ENCODE measurements at regions not wholly inside any gene's neighbourhood (a gene's known extent, or its start where the extent isn't known, plus 50 kb on each side); places are given as distances from the start of the nearest gene placed in this dataset.

DNA sequence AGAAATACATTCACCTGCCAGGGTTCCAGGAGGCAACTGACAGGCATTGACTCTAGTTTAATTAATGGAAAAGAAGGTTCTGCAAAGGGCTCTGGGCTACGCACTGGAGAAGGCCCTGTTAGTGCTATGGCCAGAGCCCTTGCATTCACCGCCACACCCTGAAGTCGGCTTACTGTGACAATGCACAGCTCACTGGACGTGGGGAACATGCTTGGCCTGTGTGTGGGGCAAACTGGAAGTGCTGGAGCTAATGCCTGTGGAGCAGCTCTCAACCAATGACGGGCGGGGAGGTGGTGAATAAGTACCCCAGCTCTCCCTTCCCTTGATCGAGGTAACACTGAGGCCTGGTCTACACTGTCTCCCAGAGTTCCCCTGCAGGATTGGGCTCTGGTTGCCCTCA, 209.8 kb downstream of the HAUS1 start:
- intact Hi-C loops (cut with micrococcal nuclease): no loop called here
- H2AFZ ChIP-seq (ENCODE audit: low read depth, low read length): no peak overlapping the region
- no peaks in the 10 kb centered on the region for H3K4me1 ChIP-seq (ENCODE audit: control insufficient read depth, extremely low read depth, insufficient read depth, low read length)
- H3K36me3 ChIP-seq (ENCODE audit: control insufficient read depth in 2 of 2, extremely low read depth in 1 of 2, insufficient read depth in 2 of 2, low read length in 2 of 2): no peaks in the 10 kb centered on the region
- no peaks in the 10 kb centered on the region for H3K9me3 ChIP-seq (replicated peaks; ENCODE audit: control insufficient read depth, insufficient read depth, low read length)
- H4K20me1 ChIP-seq (replicated peaks; ENCODE audit: control insufficient read depth, extremely low read depth, insufficient read depth, low read length): no peaks in the 10 kb centered on the region
- H3K9ac ChIP-seq (replicated peaks; ENCODE audit: extremely low read depth, insufficient read depth, low read length): no peak overlapping the region
- ChIA-PET POLR2A (no interaction called here), CTCF (interaction anchor here (1.2 kb wide), 1 partner anchor 140 kb away, joined by 3 read pairs; a partner anchor contains a TSS)
- no peak for FAIRE-seq
- TF ChIP-seq POLR2A (IDR thresholded peaks at IDR 0.05; ENCODE audit: low read depth, low read length) (no peak), FOS (IDR thresholded peaks at IDR 0.05; ENCODE audit: borderline replicate concordance, insufficient read depth, low read length) (no peak), MAX (IDR thresholded peaks at IDR 0.05; ENCODE audit: insufficient read depth, insufficient read length) (no peak), POLR2AphosphoS5 (IDR thresholded peaks at IDR 0.05; ENCODE audit: insufficient read depth, low read depth, low read length) (no peak), MYC (IDR thresholded peaks at IDR 0.05; ENCODE audit: low read depth, low read length) (no peak), EZH2 (IDR thresholded peaks at IDR 0.05; ENCODE audit: borderline replicate concordance, low read depth, low read length, severe bottlenecking) (no peak)
- TF ChIP-seq, protein P1, sequence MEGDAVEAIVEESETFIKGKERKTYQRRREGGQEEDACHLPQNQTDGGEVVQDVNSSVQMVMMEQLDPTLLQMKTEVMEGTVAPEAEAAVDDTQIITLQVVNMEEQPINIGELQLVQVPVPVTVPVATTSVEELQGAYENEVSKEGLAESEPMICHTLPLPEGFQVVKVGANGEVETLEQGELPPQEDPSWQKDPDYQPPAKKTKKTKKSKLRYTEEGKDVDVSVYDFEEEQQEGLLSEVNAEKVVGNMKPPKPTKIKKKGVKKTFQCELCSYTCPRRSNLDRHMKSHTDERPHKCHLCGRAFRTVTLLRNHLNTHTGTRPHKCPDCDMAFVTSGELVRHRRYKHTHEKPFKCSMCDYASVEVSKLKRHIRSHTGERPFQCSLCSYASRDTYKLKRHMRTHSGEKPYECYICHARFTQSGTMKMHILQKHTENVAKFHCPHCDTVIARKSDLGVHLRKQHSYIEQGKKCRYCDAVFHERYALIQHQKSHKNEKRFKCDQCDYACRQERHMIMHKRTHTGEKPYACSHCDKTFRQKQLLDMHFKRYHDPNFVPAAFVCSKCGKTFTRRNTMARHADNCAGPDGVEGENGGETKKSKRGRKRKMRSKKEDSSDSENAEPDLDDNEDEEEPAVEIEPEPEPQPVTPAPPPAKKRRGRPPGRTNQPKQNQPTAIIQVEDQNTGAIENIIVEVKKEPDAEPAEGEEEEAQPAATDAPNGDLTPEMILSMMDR (IDR thresholded peaks at IDR 0.05; ENCODE audit: extremely low read depth in 1 of 2, insufficient read depth in 1 of 2, low read depth in 1 of 2, low read length in 2 of 2): no peak
- no TSS peak for BruUV-seq (replicated peaks)
- DNase-seq (ENCODE audit: low read depth, low spot score): no peak
- peaks cover 1 to 2% of the 10 kb centered on the region in 2 experiments for H3K27me3 ChIP-seq (ENCODE audit: control insufficient read depth in 2 of 2, insufficient read depth in 2 of 2, low read length in 2 of 2)
- H3K9me1 ChIP-seq (replicated peaks; ENCODE audit: control insufficient read depth, extremely low read depth, insufficient read depth, low read length): no peaks in the 10 kb centered on the region
- no peak overlapping the region for H3K4me3 ChIP-seq (replicated peaks in 1 of 3; ENCODE audit: insufficient read depth in 1 of 3, low read depth in 1 of 3, low read length in 3 of 3)
- no peaks in the 10 kb centered on the region for H3K79me2 ChIP-seq (ENCODE audit: control insufficient read depth, insufficient read depth, low read length)
- H3K4me2 ChIP-seq (ENCODE audit: insufficient read depth, low read length): no peak overlapping the region
- H3K27ac ChIP-seq (ENCODE audit: insufficient read depth, low read depth, low read length): no peak overlapping the region
- dilution Hi-C loops (cut with MboI; ENCODE audit: extremely low pct_ligation_motif_present, low sequenced_read_pairs): no loop called here
